HepG2 (cell line): ENCODE measurements at regions not wholly inside any gene's neighbourhood (a gene's known extent, or its start where the extent isn't known, plus 50 kb on each side); places are given as distances from the start of the nearest gene placed in this dataset.

ENCODE experiments used
- ATAC-seq: fragments of 200-7000 bp; cut with Tn5 transposase; 3 replicates; pipeline ENCODE4 v1.9.1; 2020; ENCODE audit warnings: mild to moderate bottlenecking, moderate library complexity
- BruUV-seq: library from RNA; stranded (reverse); fragments of 400-500 nt; replicated peaks from 2 replicates; lab custom pipeline; 2021; lab: Mats Ljungman, UMichigan
- CTCF ChIA-PET: fragments of 300-600 bp; formaldehyde crosslinking; extraction: SDS; loops from one replicate; lab custom pipeline; 2021; ENCODE audit warnings: low total read pairs, inconsistent platforms, low intra/inter-chr PET ratio; lab: Yijun Ruan, JAX
- POLR2A ChIA-PET: fragments of 350-600 bp; sonication (Branson Sonifier 250); formaldehyde crosslinking; loops from one replicate; lab custom pipeline; 2020; ENCODE audit warnings: antibody characterized with exemption, inconsistent platforms; lab: Yijun Ruan, JAX
- DNase-seq: peaks from one replicate; pipeline ENCODE4 v3.0.0-alpha.2; 2015; ENCODE audit warnings: low spot score
- FAIRE-seq: peaks from 3 replicates; lab custom pipeline; 2011; peaks lifted over from hg19 to GRCh38; lab: Jason Lieb, UNC
- H2AFZ ChIP-seq: one replicate; pipeline ENCODE4 v1.6.1; 2011; ENCODE audit warnings: low read length, inconsistent platforms
- H3K27ac ChIP-seq: fragments of 300-600 bp; 3 replicates; pipeline ENCODE4 v1.8.0; 2011; ENCODE audit warnings: mixed run types, mild to moderate bottlenecking, mixed read lengths, low read length, inconsistent platforms; ENCODE audit not compliant: insufficient read depth; ENCODE audit errors: extremely low read length
- H3K27me3 ChIP-seq, 2 experiments: fragments of 200-600 bp in 1 of 2; 2 replicates in 1 of 2; 3 replicates in 1 of 2; pipeline versions ENCODE4 v1.6.0 to v1.8.0; 2011; ENCODE audit warnings: low read length in 2 of 2, mild to moderate bottlenecking in 2 of 2, moderate library complexity in 2 of 2, inconsistent platforms in 1 of 2; ENCODE audit not compliant: insufficient read depth in 2 of 2, control insufficient read depth in 1 of 2
- H3K36me3 ChIP-seq, 2 experiments: fragments of 200-600 bp in 1 of 2; replicated peaks in 1 of 2; 2 replicates in 1 of 2; 3 replicates in 1 of 2; pipeline versions ENCODE4 v1.5.1 to v1.8.0; 2011; ENCODE audit warnings: low read length in 2 of 2, inconsistent platforms in 1 of 2; ENCODE audit not compliant: insufficient read depth in 2 of 2, control insufficient read depth in 1 of 2
- H3K4me1 ChIP-seq: 2 replicates; pipeline ENCODE4 v1.5.1; 2012; ENCODE audit warnings: low read length, inconsistent platforms; ENCODE audit not compliant: insufficient read depth
- H3K4me2 ChIP-seq: 2 replicates; pipeline ENCODE4 v1.6.0; 2011; ENCODE audit warnings: low read depth, low read length, inconsistent platforms
- H3K4me3 ChIP-seq, 3 experiments: fragments of 200-600 bp in 1 of 3; sonication (generic), shearing (Covaris generic) in 1 of 3; replicated peaks in 1 of 3; 2 replicates each; pipeline ENCODE4 v1.5.1; 2011 to 2016; ENCODE audit warnings: low read length in 3 of 3, inconsistent platforms in 2 of 3, low read depth in 2 of 3, mild to moderate bottlenecking in 2 of 3, control low read depth in 1 of 3, mixed read lengths in 1 of 3; ENCODE audit not compliant: insufficient read depth in 1 of 3
- H3K79me2 ChIP-seq: one replicate; pipeline ENCODE4 v1.6.1; 2011; ENCODE audit warnings: low read length, inconsistent platforms; ENCODE audit not compliant: insufficient read depth
- H3K9ac ChIP-seq: 2 replicates; pipeline ENCODE4 v1.6.0; 2011; ENCODE audit warnings: mild to moderate bottlenecking, low read depth, low read length, inconsistent platforms; ENCODE audit not compliant: insufficient read depth
- H3K9me3 ChIP-seq: 2 replicates; pipeline ENCODE4 v1.5.1; 2012; ENCODE audit warnings: mild to moderate bottlenecking, low read length
- H4K20me1 ChIP-seq: 2 replicates; pipeline ENCODE4 v1.6.0; 2011; ENCODE audit warnings: inconsistent platforms, mild to moderate bottlenecking, low read length, moderate library complexity; ENCODE audit not compliant: insufficient read depth
- CBX2 ChIP-seq, 2 experiments: fragments of 200-600 bp in 1 of 2; sonication (generic); formaldehyde crosslinking in 1 of 2; IDR thresholded peaks; 2 replicates each; pipeline versions ENCODE4 v1.7.0 to v1.8.1; 2018 to 2022; ENCODE audit warnings: low read depth in 2 of 2, low read length in 1 of 2, mild to moderate bottlenecking in 1 of 2, missing genetic modification reagents in 1 of 2
- FUBP1 ChIP-seq: sonication (generic); formaldehyde crosslinking; IDR thresholded peaks from 2 replicates; pipeline ENCODE4 v1.5.1; 2020; ENCODE audit warnings: missing genetic modification reagents, mild to moderate bottlenecking, borderline replicate concordance
- RAD21 ChIP-seq: fragments of 450-650 bp; formaldehyde crosslinking; IDR thresholded peaks from 2 replicates; pipeline ENCODE4 v1.5.0; 2020; ENCODE audit warnings: mild to moderate bottlenecking
- RAD51 ChIP-seq: fragments of 450-650 bp; IDR thresholded peaks from 2 replicates; pipeline ENCODE4 v1.6.1; 2016; ENCODE audit warnings: borderline replicate concordance
- SMAD3 ChIP-seq: sonication (generic); formaldehyde crosslinking; IDR thresholded peaks from 2 replicates; pipeline ENCODE4 v1.4.0; 2020; ENCODE audit warnings: missing genetic modification reagents
- THAP9 ChIP-seq: sonication (generic); formaldehyde crosslinking; IDR thresholded peaks from 2 replicates; pipeline ENCODE4; 2020; ENCODE audit warnings: missing genetic modification reagents, mild to moderate bottlenecking, borderline replicate concordance
- ZFP41 ChIP-seq: sonication (generic); formaldehyde crosslinking; IDR thresholded peaks from 2 replicates; pipeline ENCODE4 v1.4.0; 2020; ENCODE audit warnings: mild to moderate bottlenecking, missing genetic modification reagents, borderline replicate concordance
- ZNF17 ChIP-seq: sonication (generic); formaldehyde crosslinking; IDR thresholded peaks from 2 replicates; pipeline ENCODE4 v1.5.0; 2020; ENCODE audit warnings: mild to moderate bottlenecking, missing genetic modification reagents
- ZNF556 ChIP-seq: sonication (generic); formaldehyde crosslinking; IDR thresholded peaks from 2 replicates; pipeline ENCODE4 v1.4.0; 2020; ENCODE audit warnings: mild to moderate bottlenecking, missing genetic modification reagents, borderline replicate concordance
- ZNF619 ChIP-seq: sonication (generic); formaldehyde crosslinking; IDR thresholded peaks from 2 replicates; pipeline ENCODE4 v1.4.0; 2020; ENCODE audit warnings: mild to moderate bottlenecking, missing genetic modification reagents
- ZNF761 ChIP-seq: sonication (generic); formaldehyde crosslinking; conservative IDR thresholded peaks from 2 replicates; pipeline ENCODE4 v1.4.0; 2020; ENCODE audit warnings: mild to moderate bottlenecking, missing genetic modification reagents
- WGBS: methylation state at CpG from one replicate; pipeline ENCODE4 v1.1.6; 2017; ENCODE audit warnings: low lambda C conversion rate; 5-methylcytosine and 5-hydroxymethylcytosine counted together
- in situ Hi-C: cut with HindIII; loops from 2 replicates; pipeline ENCODE4 v1.10.0; 2017; ENCODE audit warnings: low pct_unique_long_range_greater_than_20kb; ENCODE audit not compliant: extremely low pct_ligation_motif_present
- intact Hi-C: fragments of 100-400 bp; cut with micrococcal nuclease; formaldehyde crosslinking; loops from one replicate; pipeline ENCODE4 v1.10.0; 2022; ENCODE audit not compliant: unreplicated experiment

- H3K9me3 ChIP-seq = peaks cover 88% of the 10 kb centered on the region
- WGBS = 17% methylated on average over 3 of the region's 3 CpGs
- H4K20me1 ChIP-seq = no peaks in the 10 kb centered on the region
- no peak for DNase-seq
- H3K36me3 ChIP-seq = no peaks in the 10 kb centered on the region
- no peak overlapping the region for H3K27ac ChIP-seq
- TF ChIP-seq ZNF17 (CRISPR knock-in tag) (no peak), SMAD3 (CRISPR knock-in tag) (no peak), ZFP41 (CRISPR knock-in tag) (no peak), THAP9 (CRISPR knock-in tag) (no peak), CBX2 (IDR thresholded peaks at IDR 0.05; ENCODE audit: low read depth, low read length) (no peak), CBX2 (CRISPR knock-in tag; IDR thresholded peaks at IDR 0.05; ENCODE audit: low read depth) (no peak)
- TF ChIP-seq, all 625 proteins: peak for 0
- H3K27me3 ChIP-seq = no peaks in the 10 kb centered on the region
- H3K9ac ChIP-seq = no peak overlapping the region
- ATAC-seq = no peak
- H3K4me2 ChIP-seq = no peak overlapping the region
- H2AFZ ChIP-seq = no peak overlapping the region
- no TSS peak for BruUV-seq
- H3K79me2 ChIP-seq = no peaks in the 10 kb centered on the region
- H3K4me3 ChIP-seq = no peak overlapping the region
- no peak for FAIRE-seq
- in situ Hi-C loops = no loop called here
- ChIA-PET POLR2A (no interaction called here), CTCF (no interaction called here)
- no peaks in the 10 kb centered on the region for H3K4me1 ChIP-seq
- intact Hi-C loops = no loop called here
Observed at GRCh38 chr15:47862402-47862801, 145.1 kb downstream of the SEMA6D start.

- BruUV-seq = no TSS peak
- in situ Hi-C loops (no loop called here), intact Hi-C loops (no loop called here)
- FAIRE-seq (no peak), ATAC-seq (no peak), DNase-seq (no peak)
- no peak overlapping the region for H3K4me2 ChIP-seq
- peaks cover 90% of the 10 kb centered on the region for H3K9me3 ChIP-seq
- ChIA-PET POLR2A (no interaction called here), CTCF (no interaction called here)
- H3K79me2 ChIP-seq = no peaks in the 10 kb centered on the region
- TF ChIP-seq ZNF761 (no peak), ZNF556 (CRISPR knock-in tag) (no peak), RAD51 (no peak), ZNF619 (CRISPR knock-in tag) (no peak), RAD21 (CRISPR knock-in tag) (no peak), FUBP1 (no peak)
- no peaks in the 10 kb centered on the region for H3K27me3 ChIP-seq
- H3K36me3 ChIP-seq = no peaks in the 10 kb centered on the region
- no peaks in the 10 kb centered on the region for H4K20me1 ChIP-seq
- H3K4me1 ChIP-seq = no peaks in the 10 kb centered on the region
- H3K9ac ChIP-seq = no peak overlapping the region
- no peak overlapping the region for H2AFZ ChIP-seq
- H3K27ac ChIP-seq = no peak overlapping the region
- no peak overlapping the region for H3K4me3 ChIP-seq
- 6% methylated on average over 1 of the region's 1 CpG for WGBS
Observed at GRCh38 chr15:47866446-47866845, 149.1 kb downstream of the SEMA6D start.
